ENCODE measurements at regions not wholly inside any gene's neighbourhood (a gene's known extent, or its start where the extent isn't known, plus 50 kb on each side); places are given as distances from the start of the nearest gene placed in this dataset.
A peak's percentile ranks its signal among the peaks of the same experiment; 100 is the strongest.

DNA sequence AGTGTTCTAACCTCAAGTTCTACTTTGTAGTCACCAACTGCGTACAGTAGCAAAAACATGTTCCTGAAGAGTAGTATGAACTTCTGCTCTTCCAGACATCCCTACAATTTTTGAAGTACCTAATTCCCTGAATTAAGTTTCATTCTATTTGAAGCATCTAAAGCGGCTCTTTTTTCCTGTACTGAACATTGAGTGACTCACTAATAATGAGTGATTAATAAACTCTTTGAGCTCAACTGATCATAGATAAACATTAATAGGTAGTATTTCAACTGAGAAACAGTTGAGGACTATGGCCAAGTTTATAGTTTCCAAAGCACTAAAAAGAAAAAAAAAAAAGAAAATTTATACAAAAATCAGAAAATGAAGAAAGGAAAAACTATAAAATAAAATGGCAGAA is 683.1 kb downstream of the LTN1 start:
- TF ChIP-seq, protein P1, sequence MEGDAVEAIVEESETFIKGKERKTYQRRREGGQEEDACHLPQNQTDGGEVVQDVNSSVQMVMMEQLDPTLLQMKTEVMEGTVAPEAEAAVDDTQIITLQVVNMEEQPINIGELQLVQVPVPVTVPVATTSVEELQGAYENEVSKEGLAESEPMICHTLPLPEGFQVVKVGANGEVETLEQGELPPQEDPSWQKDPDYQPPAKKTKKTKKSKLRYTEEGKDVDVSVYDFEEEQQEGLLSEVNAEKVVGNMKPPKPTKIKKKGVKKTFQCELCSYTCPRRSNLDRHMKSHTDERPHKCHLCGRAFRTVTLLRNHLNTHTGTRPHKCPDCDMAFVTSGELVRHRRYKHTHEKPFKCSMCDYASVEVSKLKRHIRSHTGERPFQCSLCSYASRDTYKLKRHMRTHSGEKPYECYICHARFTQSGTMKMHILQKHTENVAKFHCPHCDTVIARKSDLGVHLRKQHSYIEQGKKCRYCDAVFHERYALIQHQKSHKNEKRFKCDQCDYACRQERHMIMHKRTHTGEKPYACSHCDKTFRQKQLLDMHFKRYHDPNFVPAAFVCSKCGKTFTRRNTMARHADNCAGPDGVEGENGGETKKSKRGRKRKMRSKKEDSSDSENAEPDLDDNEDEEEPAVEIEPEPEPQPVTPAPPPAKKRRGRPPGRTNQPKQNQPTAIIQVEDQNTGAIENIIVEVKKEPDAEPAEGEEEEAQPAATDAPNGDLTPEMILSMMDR (IDR thresholded peaks at IDR 0.05; ENCODE audit: insufficient read depth, low read length, missing control alignments), result no peak
- ChIA-PET POLR2A (no interaction called here), CTCF (no interaction called here)
- DNase-seq (ENCODE audit: low read depth, low spot score), result no peak
- H3K4me3 ChIP-seq (ENCODE audit: low read depth, low read length), result no peak overlapping the region

DNA sequence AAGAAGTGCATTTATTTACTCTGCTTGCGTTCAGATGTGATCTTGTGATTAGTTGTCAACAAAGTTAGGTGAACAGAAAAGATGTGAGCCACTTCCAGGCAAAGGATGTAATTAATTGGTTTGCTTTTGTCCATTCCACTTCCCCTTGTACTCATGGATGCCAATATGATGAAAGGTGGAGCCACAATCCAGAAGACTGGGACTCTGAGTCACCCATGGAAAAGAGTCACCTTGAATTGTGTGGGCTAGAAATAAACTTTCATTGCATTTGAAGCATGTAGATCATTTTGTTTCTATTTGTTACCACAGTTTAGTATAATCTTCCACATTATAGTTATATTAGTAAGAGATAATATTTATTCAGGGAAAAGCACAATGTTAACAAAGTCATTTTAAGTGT is 684.2 kb downstream of the LTN1 start:
- ChIA-PET POLR2A (no interaction called here), CTCF (no interaction called here)
- H3K4me3 ChIP-seq (ENCODE audit: low read depth, low read length), result no peak overlapping the region
- TF ChIP-seq, protein P1 (IDR thresholded peaks at IDR 0.05; ENCODE audit: insufficient read depth, low read length, missing control alignments), result no peak
- DNase-seq (ENCODE audit: low read depth, low spot score), result no peak

DNA sequence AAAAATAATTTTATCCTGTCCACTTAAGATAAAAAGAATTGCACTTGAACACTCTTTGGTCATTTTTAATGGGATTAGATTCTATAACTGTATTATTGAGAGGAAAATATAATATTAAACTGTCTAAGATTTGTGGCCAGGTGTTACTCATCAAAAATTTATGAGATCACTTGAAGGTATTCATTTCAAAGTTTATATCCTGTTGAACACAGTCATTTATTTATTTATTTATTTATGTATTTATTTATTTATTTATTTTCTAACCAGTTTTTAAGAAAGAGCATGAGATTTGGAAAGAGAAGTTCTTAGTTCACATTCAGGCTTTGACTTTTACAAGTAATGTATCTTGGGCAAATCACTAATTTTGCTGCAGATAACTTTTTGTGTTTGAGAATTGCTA is 692.7 kb downstream of the LTN1 start:
- H3K4me3 ChIP-seq (ENCODE audit: low read depth, low read length), result no peak overlapping the region
- TF ChIP-seq, protein P1 (IDR thresholded peaks at IDR 0.05; ENCODE audit: insufficient read depth, low read length, missing control alignments), result no peak
- no peak for DNase-seq (ENCODE audit: low read depth, low spot score)
- ChIA-PET POLR2A (no interaction called here), CTCF (no interaction called here)

DNA sequence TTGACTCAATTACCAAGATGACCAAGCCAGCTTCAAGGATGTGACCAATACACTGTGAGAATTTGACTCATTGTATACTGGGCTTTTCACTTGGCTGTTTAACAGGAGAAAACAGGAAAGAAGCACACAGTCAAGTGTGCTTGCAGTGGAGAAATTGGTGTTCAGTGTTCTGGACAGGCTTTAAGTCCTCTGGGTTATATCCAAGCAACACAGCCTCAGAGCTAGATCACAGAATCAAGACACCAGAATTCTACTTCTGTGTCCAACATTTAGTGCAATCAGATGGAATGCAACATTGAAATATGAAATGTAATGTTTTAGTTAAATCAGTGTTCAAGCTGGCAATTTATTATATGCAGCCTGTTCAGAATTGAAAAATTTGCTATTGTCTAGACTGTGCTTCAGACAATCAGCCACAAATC is 694.4 kb downstream of the LTN1 start:
- DNase-seq (ENCODE audit: low read depth, low spot score), result no peak
- no peak overlapping the region for H3K4me3 ChIP-seq (ENCODE audit: low read depth, low read length)
- ChIA-PET CTCF (interaction anchor here (0.7 to 0.9 kb wide), 2 partner anchors 11 to 447 kb away, joined by 3 read pairs; no protein-coding TSS in a partner anchor), POLR2A (interaction anchor here (0.6 kb wide), 1 partner anchor 439 kb away, joined by 3 read pairs; no protein-coding TSS in a partner anchor)
- TF ChIP-seq, protein P1 (IDR thresholded peaks at IDR 0.05; ENCODE audit: insufficient read depth, low read length, missing control alignments), result no peak

DNA sequence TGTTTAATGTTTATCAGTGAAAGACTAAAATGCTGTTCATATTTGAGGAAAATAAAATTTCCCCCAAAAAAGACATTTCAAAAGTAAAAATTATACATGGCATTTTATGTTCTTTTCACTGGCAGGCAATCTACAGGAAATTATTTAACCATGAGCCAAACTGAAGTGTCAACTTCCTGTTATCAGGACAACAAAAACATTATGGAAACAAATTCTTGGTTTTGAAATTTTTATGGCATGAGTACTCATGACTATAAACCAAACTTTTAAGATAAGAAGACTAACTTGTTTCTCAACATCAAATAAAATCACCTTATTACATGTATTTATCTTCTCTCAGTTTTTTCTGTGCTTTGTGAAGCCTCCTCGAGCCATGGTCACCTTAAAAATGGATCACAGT is 698.6 kb downstream of the LTN1 start:
- POLR2A ChIA-PET, result no interaction called here
- no peak overlapping the region for H3K4me3 ChIP-seq (ENCODE audit: low read depth, low read length)
- DNase-seq (ENCODE audit: low read depth, low spot score), result no peak
- TF ChIP-seq, protein P1 (IDR thresholded peaks at IDR 0.05; ENCODE audit: insufficient read depth, low read length, missing control alignments), result no peak
- CTCF ChIA-PET, result no interaction called here

DNA sequence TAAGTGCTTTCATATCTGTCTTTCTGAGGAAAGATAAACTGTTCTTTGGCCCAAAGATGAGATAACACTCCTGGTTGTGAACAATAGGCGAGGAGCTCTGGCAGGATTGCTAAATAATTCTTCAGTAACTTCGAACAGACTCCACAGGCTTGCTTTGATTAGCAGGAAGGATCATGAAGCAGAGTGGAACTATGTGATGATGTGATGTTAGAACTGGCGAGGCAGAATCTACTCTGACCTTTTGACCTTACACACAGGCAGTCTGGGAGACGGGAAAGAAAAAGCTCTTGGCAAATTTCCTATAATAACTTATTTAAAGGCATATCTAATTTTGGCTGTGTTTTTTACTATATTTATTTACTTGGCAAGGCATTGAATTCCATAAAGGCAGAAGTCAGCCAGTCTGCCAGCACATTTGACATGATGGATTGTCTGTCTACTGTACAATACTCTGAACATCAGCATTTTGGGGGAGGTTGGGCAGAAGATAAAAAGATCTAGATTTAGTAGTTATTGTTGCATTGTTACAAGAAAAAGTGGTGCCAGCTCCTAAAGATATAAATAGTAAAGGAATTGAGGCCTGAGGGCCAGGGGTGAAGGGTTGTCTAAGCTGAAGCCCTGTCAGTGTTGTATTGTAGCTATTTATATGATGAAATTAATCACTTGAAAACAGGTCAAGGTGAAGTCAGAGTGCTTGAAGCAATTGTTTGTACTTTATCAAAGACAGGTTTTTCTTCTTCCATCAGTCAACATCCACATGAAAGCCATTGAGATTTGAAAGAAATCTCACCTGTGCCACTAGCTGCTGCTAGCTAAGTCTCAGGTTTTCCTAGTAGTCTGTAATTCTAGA is 708.8 kb downstream of the LTN1 start:
- H3K4me3 ChIP-seq (ENCODE audit: low read depth, low read length), result no peak overlapping the region
- ChIA-PET POLR2A (interaction anchor here (0.5 kb wide), 1 partner anchor 1339 kb away, joined by 3 read pairs; no protein-coding TSS in a partner anchor), CTCF (interaction anchor here (0.5 to 1.2 kb wide), 2 partner anchors 50 to 461 kb away, joined by 3 to 4 read pairs; no protein-coding TSS in a partner anchor)
- peak; percentile 85 for DNase-seq (ENCODE audit: low read depth, low spot score)
- TF ChIP-seq, protein P1 (IDR thresholded peaks at IDR 0.05; ENCODE audit: insufficient read depth, low read length, missing control alignments), result no peak

Measured in AG04449 (cell line).